Activated naive CD8-positive, alpha-beta T cell treated with anti-CD3 and anti-CD28 coated beads for 36 hours (primary cell): ENCODE measurements at regions not wholly inside any gene's neighbourhood (a gene's known extent, or its start where the extent isn't known, plus 50 kb on each side); places are given as distances from the start of the nearest gene placed in this dataset.

Experiments used
- DNase-seq: peaks from one replicate; pipeline ENCODE4 v3.0.0; 2021
- H3K27ac Mint-ChIP-seq: one replicate; pipeline ENCODE4 v1.8.0; 2022; ENCODE audit warnings: mild to moderate bottlenecking, moderate library complexity, mixed read lengths
- H3K27me3 Mint-ChIP-seq: one replicate; pipeline ENCODE4 v1.8.0; 2022; ENCODE audit warnings: mild to moderate bottlenecking, mixed read lengths
- H3K36me3 Mint-ChIP-seq: one replicate; pipeline ENCODE4 v1.8.0; 2021; ENCODE audit warnings: mild to moderate bottlenecking, mixed read lengths
- H3K4me1 Mint-ChIP-seq: one replicate; pipeline ENCODE4 v1.8.0; 2021; ENCODE audit warnings: mixed read lengths
- H3K4me3 Mint-ChIP-seq: one replicate; pipeline ENCODE4 v1.8.0; 2022; ENCODE audit warnings: mild to moderate bottlenecking, moderate library complexity, mixed read lengths
- H3K9me3 Mint-ChIP-seq: one replicate; pipeline ENCODE4 v1.8.0; 2022; ENCODE audit warnings: mixed read lengths

GRCh38 chr16:87252269-87252970, 64.8 kb downstream of the C16orf95 start:
- H3K4me3 Mint-ChIP-seq: no peak overlapping the region
- no peaks in the 10 kb centered on the region for H3K36me3 Mint-ChIP-seq
- peaks cover 8% of the 10 kb centered on the region for H3K4me1 Mint-ChIP-seq
- no peak overlapping the region for H3K27ac Mint-ChIP-seq
- peaks cover 3% of the 10 kb centered on the region for H3K27me3 Mint-ChIP-seq
- DNase-seq: no peak
- H3K9me3 Mint-ChIP-seq: no peaks in the 10 kb centered on the region
